Sigmoid colon (tissue), 6 donors: ENCODE measurements at regions not wholly inside any gene's neighbourhood (a gene's known extent, or its start where the extent isn't known, plus 50 kb on each side); places are given as distances from the start of the nearest gene placed in this dataset.

ENCODE experiments used
- DNase-seq: peaks from one replicate; pipeline ENCODE4 v3.0.0-alpha.2; 2019
- H3K27ac ChIP-seq, 4 donors: fragments of 200-600 bp; sonication (generic); one replicate each; pipeline ENCODE4 v1.5.1; 2016 to 2019; ENCODE audit warnings: mild to moderate bottlenecking in 1 of 4
- H3K27me3 ChIP-seq, 3 donors: fragments of 200-600 bp; sonication (generic); one replicate each; pipeline ENCODE4 v1.5.1; 2019; ENCODE audit warnings: mild to moderate bottlenecking in 1 of 3
- H3K36me3 ChIP-seq, 4 donors: fragments of 200-600 bp; sonication (generic); one replicate each; pipeline ENCODE4 v1.5.1; 2016 to 2019
- H3K4me1 ChIP-seq, 4 donors: fragments of 200-600 bp; sonication (generic); one replicate each; pipeline ENCODE4 v1.5.1; 2017 to 2019
- H3K4me3 ChIP-seq, 4 donors: fragments of 200-600 bp; sonication (generic); one replicate each; pipeline ENCODE4 v1.5.1; 2017 to 2019; ENCODE audit warnings: mild to moderate bottlenecking in 2 of 4, moderate library complexity in 1 of 4
- H3K9me3 ChIP-seq, 4 donors: fragments of 200-600 bp in 3 of 4; sonication (generic) in 3 of 4; one replicate each; pipeline versions ENCODE4 v1.5.1 to v1.6.1; 2013 to 2019
- EP300 ChIP-seq, 4 donors: sonication (generic); formaldehyde crosslinking; IDR thresholded peaks; one replicate each; pipeline ENCODE4 v1.6.1; 2017; ENCODE audit warnings: antibody characterized with exemption in 4 of 4
- POLR2A ChIP-seq, 2 donors: fragments of 450-650 bp; IDR thresholded peaks; one replicate each; pipeline ENCODE4 v1.6.1; 2016; ENCODE audit warnings: antibody characterized with exemption in 2 of 2, mild to moderate bottlenecking in 2 of 2, moderate library complexity in 2 of 2
- POLR2AphosphoS5 ChIP-seq, 4 donors: sonication (generic); formaldehyde crosslinking; IDR thresholded peaks; one replicate each; pipeline ENCODE4 v1.6.1; 2017; ENCODE audit warnings: antibody characterized with exemption in 4 of 4
- WGBS, 2 donors: extraction: QIAGEN DNeasy Blood & Tissue Kit; methylation state at CpG; one replicate each; pipeline ENCODE4 v1.1.7; 2013; 5-methylcytosine and 5-hydroxymethylcytosine counted together
- intact Hi-C: fragments of 100-400 bp; cut with DNase I; formaldehyde crosslinking; loops from one replicate; pipeline ENCODE4 v1.15.1; 2023
- TF ChIP-seq, protein P1 (sequence below), 4 experiments: fragments of 450-650 bp in 3 of 4; fragments of 200-600 bp in 1 of 4; IDR thresholded peaks; one replicate each; pipeline ENCODE4 v1.5.1; 2016 to 2019; ENCODE audit warnings: antibody characterized with exemption in 4 of 4, mild to moderate bottlenecking in 3 of 4, moderate library complexity in 2 of 4
- donor health status: healthy with polysubstance abuse.
- donor health status: healthy.

DNA sequence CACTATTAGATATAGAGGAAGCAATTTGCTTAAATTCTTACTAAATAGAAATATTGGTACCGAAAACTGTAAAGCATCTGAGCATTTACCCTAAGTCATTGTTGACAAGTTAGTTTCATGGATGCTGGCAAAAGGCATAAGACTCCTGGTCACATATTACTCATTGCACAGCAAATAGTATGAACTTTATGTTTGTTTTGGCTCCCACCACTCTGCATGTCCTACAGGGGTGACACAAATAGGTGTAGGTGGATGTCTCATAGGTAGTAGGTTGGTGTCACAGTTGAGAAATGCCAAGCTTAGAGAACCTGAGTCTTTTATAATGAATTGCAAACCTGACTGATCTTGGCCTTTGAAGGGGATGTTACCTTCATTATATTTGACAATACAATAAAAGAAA is 199.6 kb upstream of the SEMA3D start:
- H3K27ac ChIP-seq, result no peak overlapping the region
- intact Hi-C loops, result no loop called here
- no peaks in the 10 kb centered on the region for H3K4me1 ChIP-seq
- no peak for DNase-seq
- 86 to 92% methylated on average over 1 of the region's 1 CpG for WGBS, 2 donors
- H3K9me3 ChIP-seq, result no peaks in the 10 kb centered on the region
- TF ChIP-seq POLR2AphosphoS5 (IDR thresholded peaks at IDR 0.05) (no peak), EP300 (IDR thresholded peaks at IDR 0.05) (no peak), POLR2A (IDR thresholded peaks at IDR 0.05) (no peak)
- TF ChIP-seq, protein P1, sequence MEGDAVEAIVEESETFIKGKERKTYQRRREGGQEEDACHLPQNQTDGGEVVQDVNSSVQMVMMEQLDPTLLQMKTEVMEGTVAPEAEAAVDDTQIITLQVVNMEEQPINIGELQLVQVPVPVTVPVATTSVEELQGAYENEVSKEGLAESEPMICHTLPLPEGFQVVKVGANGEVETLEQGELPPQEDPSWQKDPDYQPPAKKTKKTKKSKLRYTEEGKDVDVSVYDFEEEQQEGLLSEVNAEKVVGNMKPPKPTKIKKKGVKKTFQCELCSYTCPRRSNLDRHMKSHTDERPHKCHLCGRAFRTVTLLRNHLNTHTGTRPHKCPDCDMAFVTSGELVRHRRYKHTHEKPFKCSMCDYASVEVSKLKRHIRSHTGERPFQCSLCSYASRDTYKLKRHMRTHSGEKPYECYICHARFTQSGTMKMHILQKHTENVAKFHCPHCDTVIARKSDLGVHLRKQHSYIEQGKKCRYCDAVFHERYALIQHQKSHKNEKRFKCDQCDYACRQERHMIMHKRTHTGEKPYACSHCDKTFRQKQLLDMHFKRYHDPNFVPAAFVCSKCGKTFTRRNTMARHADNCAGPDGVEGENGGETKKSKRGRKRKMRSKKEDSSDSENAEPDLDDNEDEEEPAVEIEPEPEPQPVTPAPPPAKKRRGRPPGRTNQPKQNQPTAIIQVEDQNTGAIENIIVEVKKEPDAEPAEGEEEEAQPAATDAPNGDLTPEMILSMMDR (IDR thresholded peaks at IDR 0.05), result no peak
- H3K27me3 ChIP-seq, result no peaks in the 10 kb centered on the region
- no peak overlapping the region for H3K4me3 ChIP-seq
- H3K36me3 ChIP-seq, result no peaks in the 10 kb centered on the region

DNA sequence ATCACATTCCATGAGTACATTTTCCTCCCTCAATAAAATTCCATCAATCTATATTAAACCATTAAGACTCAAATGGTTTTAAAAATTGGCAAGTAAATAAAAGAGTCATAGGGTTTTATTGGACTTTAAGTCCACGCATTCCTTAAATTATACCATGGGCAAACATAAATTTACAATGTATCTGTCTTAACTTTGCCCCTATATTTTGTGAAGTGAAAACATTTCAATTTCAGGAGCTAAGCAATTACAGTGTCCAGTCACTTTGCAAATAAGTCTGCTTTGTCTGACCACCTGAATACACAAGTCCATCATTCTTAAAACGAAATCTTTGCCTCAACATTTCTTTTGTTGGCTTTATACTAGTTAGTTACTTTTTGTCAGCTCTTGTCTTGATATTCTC is 197.5 kb upstream of the SEMA3D start:
- no peaks in the 10 kb centered on the region for H3K9me3 ChIP-seq
- DNase-seq, result no peak
- 25 to 67% methylated on average over 2 of the region's 2 CpGs for WGBS, 2 donors
- TF ChIP-seq POLR2AphosphoS5 (IDR thresholded peaks at IDR 0.05) (no peak), EP300 (IDR thresholded peaks at IDR 0.05) (no peak), POLR2A (IDR thresholded peaks at IDR 0.05) (no peak)
- TF ChIP-seq, protein P1 (IDR thresholded peaks at IDR 0.05), result no peak
- H3K27me3 ChIP-seq, result no peaks in the 10 kb centered on the region
- intact Hi-C loops, result no loop called here
- H3K4me1 ChIP-seq, result no peaks in the 10 kb centered on the region
- no peak overlapping the region for H3K27ac ChIP-seq
- no peak overlapping the region for H3K4me3 ChIP-seq
- H3K36me3 ChIP-seq, result no peaks in the 10 kb centered on the region

DNA sequence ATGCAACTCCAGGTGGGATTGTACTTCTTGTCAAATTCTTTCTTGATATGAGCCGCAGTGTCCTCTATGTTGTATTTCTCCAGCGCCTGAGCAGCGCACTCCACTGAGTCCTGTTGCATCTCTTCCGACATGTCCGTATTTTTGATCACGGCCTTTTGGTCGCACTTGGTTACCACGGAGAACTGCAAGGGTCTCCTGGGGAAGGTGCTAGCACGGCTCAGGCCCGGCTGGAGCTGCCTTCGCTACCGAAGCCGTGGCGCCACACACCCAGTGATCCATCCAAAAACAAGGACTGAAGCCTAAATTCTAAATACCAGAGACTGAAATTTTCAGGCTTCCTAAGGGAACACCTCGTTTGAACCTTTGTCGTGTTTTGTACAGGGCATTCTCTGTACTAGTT is 194.4 kb upstream of the SEMA3D start:
- TF ChIP-seq EP300 (IDR thresholded peaks at IDR 0.05) (no peak), POLR2AphosphoS5 (IDR thresholded peaks at IDR 0.05) (no peak), POLR2A (IDR thresholded peaks at IDR 0.05) (no peak)
- TF ChIP-seq, protein P1 (IDR thresholded peaks at IDR 0.05), result no peak
- WGBS, 2 donors, result 91 to 94% methylated on average over 16 of the region's 16 CpGs
- no peaks in the 10 kb centered on the region for H3K27me3 ChIP-seq

DNA sequence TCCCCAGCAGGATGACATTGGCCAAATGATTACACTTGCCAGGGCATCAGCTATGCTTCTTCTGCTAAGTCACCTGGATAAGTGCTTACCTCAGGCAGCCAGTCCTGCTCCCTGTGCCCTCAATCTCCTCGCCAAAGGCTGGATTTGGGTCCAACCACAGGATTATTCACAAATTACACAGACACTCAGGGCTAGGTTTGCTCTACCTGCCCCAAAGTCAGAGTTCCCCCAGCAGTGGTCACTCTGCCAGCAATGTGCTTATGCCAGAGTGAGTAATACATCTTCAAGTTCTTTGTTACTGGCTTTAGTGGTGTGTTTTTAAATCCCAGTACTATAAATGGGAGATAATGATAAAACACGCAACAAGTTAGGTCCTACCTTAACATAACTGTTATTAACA is 189.7 kb upstream of the SEMA3D start:
- Histone ChIP-seq H3K27me3 (no peaks in the 10 kb centered on the region), H3K4me3 (no peak overlapping the region), H3K9me3 (no peaks in the 10 kb centered on the region), H3K27ac (no peak overlapping the region), H3K36me3 (no peaks in the 10 kb centered on the region), H3K4me1 (no peaks in the 10 kb centered on the region)
- TF ChIP-seq POLR2AphosphoS5 (IDR thresholded peaks at IDR 0.05), result no peak
- no peak for TF ChIP-seq POLR2A (IDR thresholded peaks at IDR 0.05)
- TF ChIP-seq, protein P1 (IDR thresholded peaks at IDR 0.05), result no peak
- no peak for TF ChIP-seq EP300 (IDR thresholded peaks at IDR 0.05)
- WGBS, 2 donors, result 86 to 91% methylated on average over 2 of the region's 2 CpGs
- intact Hi-C loops, result no loop called here
- DNase-seq, result no peak

More for the DNA sequence above, 194.4 kb upstream of the SEMA3D start:
- no peaks in the 10 kb centered on the region for H3K9me3 ChIP-seq
- H3K4me1 ChIP-seq, result no peaks in the 10 kb centered on the region
- H3K36me3 ChIP-seq, result no peaks in the 10 kb centered on the region
- no peak for DNase-seq
- H3K27ac ChIP-seq, result no peak overlapping the region
- H3K4me3 ChIP-seq, result no peak overlapping the region
- intact Hi-C loops, result no loop called here

DNA sequence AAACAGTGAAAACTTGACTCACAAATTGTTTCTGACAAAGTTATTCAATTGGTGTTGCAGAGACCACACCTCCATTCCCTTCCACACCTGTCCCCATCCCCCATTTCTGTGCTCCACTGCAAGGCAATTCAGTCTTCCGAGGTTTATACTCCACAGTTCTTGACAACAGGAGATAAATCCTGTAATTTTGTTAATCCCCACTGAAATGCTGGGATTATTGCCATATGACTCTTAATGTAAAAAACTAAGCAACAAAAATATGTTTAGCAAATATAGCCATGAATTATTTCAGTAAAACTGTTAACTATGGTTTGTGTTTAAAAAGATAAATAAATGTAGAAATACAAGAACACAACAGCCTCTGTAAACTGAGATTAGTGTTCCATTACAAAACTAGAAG is 170.1 kb upstream of the SEMA3D start:
- TF ChIP-seq EP300 (IDR thresholded peaks at IDR 0.05) (no peak), POLR2A (IDR thresholded peaks at IDR 0.05) (no peak), POLR2AphosphoS5 (IDR thresholded peaks at IDR 0.05) (no peak)
- TF ChIP-seq, protein P1 (IDR thresholded peaks at IDR 0.05), result no peak
- no peak for DNase-seq
- WGBS, 2 donors, result 62 to 73% methylated on average over 1 of the region's 1 CpG

More for the DNA sequence above, 170.1 kb upstream of the SEMA3D start:
- intact Hi-C loops, result no loop called here
- Histone ChIP-seq H3K27ac (no peak overlapping the region), H3K4me3 (no peak overlapping the region), H3K9me3 (no peaks in the 10 kb centered on the region), H3K4me1 (no peaks in the 10 kb centered on the region), H3K36me3 (no peaks in the 10 kb centered on the region), H3K27me3 (no peaks in the 10 kb centered on the region)
